Stimulated activated CD8-positive, alpha-beta memory T cell treated with anti-CD3 and anti-CD28 coated beads, Interleukin-15, amount 100 ng/mL, for 24 hours (primary cell): ENCODE measurements at regions not wholly inside any gene's neighbourhood (a gene's known extent, or its start where the extent isn't known, plus 50 kb on each side); places are given as distances from the start of the nearest gene placed in this dataset.
A peak's percentile ranks its signal among the peaks of the same experiment; 100 is the strongest.
"Not testable (repeated sequence)": the region's sequence is repeated elsewhere in the genome, so short reads cannot be mapped to it uniquely, and the experiment has no call there.

Experiments
- DNase-seq: peaks from one replicate; pipeline ENCODE4 v3.0.0-alpha.2; 2020; ENCODE audit warnings: low read depth

- no peak for DNase-seq
Observed at GRCh38 chr4:77220828-77221613, 64.0 kb downstream of the CCNG2 start.

GRCh38 chr4:77225022-77225421, 68.0 kb downstream of the CCNG2 start:
- DNase-seq, result no peak

GRCh38 chr4:77226939-77227705, 70.1 kb downstream of the CCNG2 start:
- DNase-seq, result no peak

- DNase-seq, result no peak
Observed at GRCh38 chr4:77229433-77229832, 72.4 kb downstream of the CCNG2 start.

GRCh38 chr4:77232653-77233052, 75.6 kb downstream of the CCNG2 start:
- no peak for DNase-seq

GRCh38 chr4:77235289-77235854, 78.4 kb downstream of the CCNG2 start:
- DNase-seq, result no peak

- DNase-seq, result no peak
Observed at GRCh38 chr4:77236806-77237205, 79.8 kb downstream of the CCNG2 start.

- DNase-seq, result peak; percentile 21
Observed at GRCh38 chr4:77240469-77241066, 83.6 kb downstream of the CCNG2 start.

- DNase-seq, result no peak
Observed at GRCh38 chr4:77248805-77249204, 91.8 kb downstream of the CCNG2 start.

GRCh38 chr4:77251751-77252150, 94.7 kb downstream of the CCNG2 start:
- DNase-seq, result no peak

- DNase-seq, result no peak
Observed at GRCh38 chr4:77263247-77263646, 106.2 kb downstream of the CCNG2 start.

GRCh38 chr4:77263976-77264375, 107.0 kb downstream of the CCNG2 start:
- DNase-seq, result not testable (repeated sequence)

GRCh38 chr4:77264826-77265225, 107.8 kb downstream of the CCNG2 start:
- DNase-seq, result no peak

GRCh38 chr4:77268108-77268507, 111.1 kb downstream of the CCNG2 start:
- no peak for DNase-seq

GRCh38 chr4:77269505-77269904, 112.5 kb downstream of the CCNG2 start:
- no peak for DNase-seq

GRCh38 chr4:77273412-77273811, 116.4 kb downstream of the CCNG2 start:
- no peak for DNase-seq

- DNase-seq, result not testable (repeated sequence)
Observed at GRCh38 chr4:77279114-77279513, 122.1 kb downstream of the CCNG2 start.

- DNase-seq, result no peak
Observed at GRCh38 chr4:77282305-77282704, 125.3 kb downstream of the CCNG2 start.

- no peak for DNase-seq
Observed at GRCh38 chr4:77284036-77284435, 127.0 kb downstream of the CCNG2 start.

- no peak for DNase-seq
Observed at GRCh38 chr4:77286906-77287305, 129.9 kb downstream of the CCNG2 start.

GRCh38 chr4:77293426-77293825, 136.4 kb downstream of the CCNG2 start:
- DNase-seq, result no peak

- DNase-seq, result not testable (repeated sequence)
Observed at GRCh38 chr4:77300996-77301395, 144.0 kb downstream of the CCNG2 start.

GRCh38 chr4:77305766-77306165, 148.8 kb downstream of the CCNG2 start:
- DNase-seq, result no peak
